ENCODE measurements at regions not wholly inside any gene's neighbourhood (a gene's known extent, or its start where the extent isn't known, plus 50 kb on each side); places are given as distances from the start of the nearest gene placed in this dataset.

- Histone ChIP-seq H3K27ac (ENCODE audit: low read depth, low read length, poor library complexity, severe bottlenecking) (no peak overlapping the region), H3K9me2 (ENCODE audit: insufficient read depth, low read length) (no peaks in the 10 kb centered on the region), H3K79me2 (ENCODE audit: insufficient read depth, low read depth, low read length) (no peaks in the 10 kb centered on the region), H3K9me3 (ENCODE audit: low read length) (no peaks in the 10 kb centered on the region), H4K20me1 (ENCODE audit: insufficient read depth, low read length) (no peaks in the 10 kb centered on the region), H3K4me2 (ENCODE audit: low read length) (no peak overlapping the region), H3K36me3 (ENCODE audit: insufficient read depth, low read length) (no peaks in the 10 kb centered on the region), H3K4me3 (ENCODE audit: low read depth, low read length, poor library complexity, severe bottlenecking) (no peak overlapping the region), H2AFZ (ENCODE audit: low read length) (no peak overlapping the region), H3K4me1 (ENCODE audit: insufficient read depth, low read length, poor library complexity, severe bottlenecking) (peaks cover 10% of the 10 kb centered on the region)
- DNase-seq (ENCODE audit: low spot score) = no peak
- TF ChIP-seq EZH2phosphoT487 (IDR thresholded peaks at IDR 0.05; ENCODE audit: borderline replicate concordance, low read depth, low read length) (no peak), CTCF (conservative IDR thresholded peaks at IDR 0.05; ENCODE audit: low read length) (no peak)
- no TSS peak for BruUV-seq (replicated peaks)
- intact Hi-C loops (cut with micrococcal nuclease; ENCODE audit: unreplicated experiment) = no loop called here
- ChIA-PET POLR2A (interaction anchor here (0.6 kb wide), 1 partner anchor 316 kb away, joined by 3 read pairs; no protein-coding TSS in a partner anchor), CTCF (ENCODE audit: unreplicated experiment) (no interaction called here)
Observed at GRCh38 chr6:156513504-156513903, 263.7 kb upstream of the ARID1B start.

- no TSS peak for BruUV-seq (replicated peaks)
Observed at GRCh38 chr6:156511570-156511969, 265.6 kb upstream of the ARID1B start.

More at GRCh38 chr6:156511570-156511969, 265.6 kb upstream of the ARID1B start:
- Histone ChIP-seq H4K20me1 (ENCODE audit: insufficient read depth, low read length) (no peaks in the 10 kb centered on the region), H3K4me3 (ENCODE audit: low read depth, low read length, poor library complexity, severe bottlenecking) (no peak overlapping the region), H3K27ac (ENCODE audit: low read depth, low read length, poor library complexity, severe bottlenecking) (no peak overlapping the region), H3K9me2 (ENCODE audit: insufficient read depth, low read length) (no peaks in the 10 kb centered on the region), H2AFZ (ENCODE audit: low read length) (no peak overlapping the region), H3K4me1 (ENCODE audit: insufficient read depth, low read length, poor library complexity, severe bottlenecking) (peaks cover 13% of the 10 kb centered on the region), H3K36me3 (ENCODE audit: insufficient read depth, low read length) (no peaks in the 10 kb centered on the region), H3K4me2 (ENCODE audit: low read length) (no peak overlapping the region), H3K79me2 (ENCODE audit: insufficient read depth, low read depth, low read length) (no peaks in the 10 kb centered on the region), H3K9me3 (ENCODE audit: low read length) (no peaks in the 10 kb centered on the region)
- intact Hi-C loops (cut with micrococcal nuclease; ENCODE audit: unreplicated experiment) = no loop called here
- POLR2A ChIA-PET = interaction anchor here (0.7 to 1.4 kb wide), 2 partner anchors 11 to 22 kb away, joined by 3 read pairs; no protein-coding TSS in a partner anchor
- CTCF ChIA-PET (ENCODE audit: unreplicated experiment) = interaction anchor here (0.6 kb wide), 1 partner anchor 173 kb away, joined by 4 read pairs; no protein-coding TSS in a partner anchor
- TF ChIP-seq EZH2phosphoT487 (IDR thresholded peaks at IDR 0.05; ENCODE audit: borderline replicate concordance, low read depth, low read length) (no peak), CTCF (conservative IDR thresholded peaks at IDR 0.05; ENCODE audit: low read length) (no peak)
- DNase-seq (ENCODE audit: low spot score) = no peak

Data from OCI-LY7 (cell line).